ENCODE measurements at regions not wholly inside any gene's neighbourhood (a gene's known extent, or its start where the extent isn't known, plus 50 kb on each side); places are given as distances from the start of the nearest gene placed in this dataset.

DNA sequence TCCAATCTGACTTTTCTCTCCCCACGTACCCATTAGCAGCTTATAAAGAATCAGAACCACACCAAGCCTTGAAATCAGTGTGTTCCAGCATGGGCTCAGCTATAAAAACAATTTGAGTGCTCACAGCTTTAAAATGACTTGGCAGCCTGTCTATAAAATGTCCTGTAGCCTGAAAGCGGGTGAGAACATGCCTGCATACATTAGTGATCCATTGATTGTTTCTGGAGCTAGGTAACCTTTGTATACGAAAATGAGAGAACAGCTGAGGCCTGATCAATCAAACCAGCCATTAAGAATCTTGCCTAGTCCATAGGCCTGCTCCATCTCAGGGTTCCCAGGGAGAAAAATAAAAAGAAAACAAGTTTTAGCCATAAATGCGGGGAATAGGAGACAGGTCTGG lies 245.8 kb upstream of the SULF2 start:
- TF ChIP-seq CTCF (IDR thresholded peaks at IDR 0.05; ENCODE audit: insufficient read depth, low read length), result no peak
- no peak for TF ChIP-seq GABPA (IDR thresholded peaks at IDR 0.05; ENCODE audit: low read depth)
- TF ChIP-seq, protein P1, sequence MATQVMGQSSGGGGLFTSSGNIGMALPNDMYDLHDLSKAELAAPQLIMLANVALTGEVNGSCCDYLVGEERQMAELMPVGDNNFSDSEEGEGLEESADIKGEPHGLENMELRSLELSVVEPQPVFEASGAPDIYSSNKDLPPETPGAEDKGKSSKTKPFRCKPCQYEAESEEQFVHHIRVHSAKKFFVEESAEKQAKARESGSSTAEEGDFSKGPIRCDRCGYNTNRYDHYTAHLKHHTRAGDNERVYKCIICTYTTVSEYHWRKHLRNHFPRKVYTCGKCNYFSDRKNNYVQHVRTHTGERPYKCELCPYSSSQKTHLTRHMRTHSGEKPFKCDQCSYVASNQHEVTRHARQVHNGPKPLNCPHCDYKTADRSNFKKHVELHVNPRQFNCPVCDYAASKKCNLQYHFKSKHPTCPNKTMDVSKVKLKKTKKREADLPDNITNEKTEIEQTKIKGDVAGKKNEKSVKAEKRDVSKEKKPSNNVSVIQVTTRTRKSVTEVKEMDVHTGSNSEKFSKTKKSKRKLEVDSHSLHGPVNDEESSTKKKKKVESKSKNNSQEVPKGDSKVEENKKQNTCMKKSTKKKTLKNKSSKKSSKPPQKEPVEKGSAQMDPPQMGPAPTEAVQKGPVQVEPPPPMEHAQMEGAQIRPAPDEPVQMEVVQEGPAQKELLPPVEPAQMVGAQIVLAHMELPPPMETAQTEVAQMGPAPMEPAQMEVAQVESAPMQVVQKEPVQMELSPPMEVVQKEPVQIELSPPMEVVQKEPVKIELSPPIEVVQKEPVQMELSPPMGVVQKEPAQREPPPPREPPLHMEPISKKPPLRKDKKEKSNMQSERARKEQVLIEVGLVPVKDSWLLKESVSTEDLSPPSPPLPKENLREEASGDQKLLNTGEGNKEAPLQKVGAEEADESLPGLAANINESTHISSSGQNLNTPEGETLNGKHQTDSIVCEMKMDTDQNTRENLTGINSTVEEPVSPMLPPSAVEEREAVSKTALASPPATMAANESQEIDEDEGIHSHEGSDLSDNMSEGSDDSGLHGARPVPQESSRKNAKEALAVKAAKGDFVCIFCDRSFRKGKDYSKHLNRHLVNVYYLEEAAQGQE (IDR thresholded peaks at IDR 0.05; ENCODE audit: insufficient replicate concordance, low read depth), result no peak
- no peak for TF ChIP-seq POLR2AphosphoS5 (IDR thresholded peaks at IDR 0.05; ENCODE audit: low read depth)
